CD4-positive, alpha-beta T cell treated with Interleukin-15 for 4 hours (primary cell): ENCODE measurements at regions not wholly inside any gene's neighbourhood (a gene's known extent, or its start where the extent isn't known, plus 50 kb on each side); places are given as distances from the start of the nearest gene placed in this dataset.

ENCODE experiments used
- DNase-seq: peaks from one replicate; pipeline ENCODE4 v3.0.0-alpha.2; 2020; ENCODE audit warnings: low spot score

DNA sequence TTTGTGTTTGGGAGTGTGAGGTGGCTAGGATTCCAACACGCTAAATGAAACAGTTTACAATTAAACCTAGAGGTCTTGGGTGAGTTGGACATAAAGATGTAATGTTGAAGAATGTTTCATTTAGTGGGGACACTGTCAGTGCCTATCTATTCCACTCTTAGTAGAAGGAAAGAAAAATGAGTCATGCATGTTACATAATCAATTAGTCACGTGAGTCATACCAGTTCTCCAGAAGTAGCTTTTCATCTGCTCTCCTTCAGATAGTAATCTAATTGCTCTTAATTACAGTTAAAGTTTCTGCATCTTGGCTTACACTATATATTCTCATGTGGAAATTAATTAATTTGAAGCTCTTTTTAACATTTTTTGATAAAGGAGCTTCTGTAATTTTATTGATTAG, 115.7 kb upstream of the P2RY1 start:
- DNase-seq: no peak

- no peak for DNase-seq
Measured at GRCh38 chr3:152720951-152721718, 113.8 kb upstream of the P2RY1 start.

DNA sequence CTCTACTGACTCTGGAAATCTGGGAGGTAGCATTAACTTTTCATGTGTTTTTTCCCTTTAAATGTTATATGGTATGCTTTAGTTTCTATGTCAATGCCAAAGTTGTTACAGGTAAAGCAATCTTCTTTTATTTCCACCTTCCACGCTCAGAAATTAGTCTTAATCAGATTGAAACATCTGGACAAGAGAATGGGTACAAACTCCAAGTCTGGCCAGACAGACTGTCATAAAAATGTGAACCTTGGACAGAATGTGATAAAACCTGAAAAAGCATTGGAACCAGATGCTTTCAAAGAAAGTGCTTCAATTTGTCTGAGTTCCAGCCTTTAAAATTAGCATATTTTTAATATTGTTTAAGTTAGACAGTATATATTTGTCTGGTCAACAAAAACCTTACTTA, 110.7 kb upstream of the P2RY1 start:
- no peak for DNase-seq

GRCh38 chr3:152728231-152728980, 106.5 kb upstream of the P2RY1 start:
- no peak for DNase-seq

DNA sequence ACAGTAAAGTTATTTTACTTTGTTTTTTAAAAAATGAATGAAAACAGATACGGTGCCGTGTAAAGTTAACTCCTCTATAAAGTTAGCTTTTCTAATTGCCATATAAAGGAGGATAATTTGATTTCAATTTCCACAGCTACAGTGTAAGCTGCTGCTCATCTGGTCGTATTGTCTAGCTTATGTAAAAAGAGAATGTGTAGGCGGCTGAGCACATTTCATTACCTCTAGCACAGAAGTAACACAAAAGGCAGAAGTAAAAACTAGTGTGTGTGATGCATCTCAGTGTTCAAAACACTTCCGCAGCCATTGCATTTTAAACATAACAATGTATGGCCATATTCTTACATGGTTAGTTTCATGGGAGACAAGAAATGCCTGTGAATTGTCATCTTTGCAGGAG, 105.0 kb upstream of the P2RY1 start:
- no peak for DNase-seq

DNA sequence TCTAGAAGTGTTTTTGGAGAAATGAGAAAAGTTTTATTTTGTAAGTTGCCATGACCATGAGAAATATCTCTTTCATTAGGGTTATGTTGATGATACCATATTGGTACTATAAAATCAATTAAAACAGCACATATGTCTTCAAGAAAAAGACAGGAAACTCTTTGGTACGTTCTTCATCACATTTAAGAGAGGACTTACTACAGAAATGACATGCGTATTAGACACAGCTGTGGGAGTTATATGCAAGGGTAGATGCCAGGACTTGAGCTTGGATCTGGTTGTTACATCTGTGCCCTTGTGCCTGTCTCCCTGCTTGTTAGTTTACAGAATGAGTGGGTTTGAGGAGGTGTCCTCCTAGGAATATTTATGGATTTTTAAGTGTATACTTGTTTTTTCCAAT, 103.4 kb upstream of the P2RY1 start:
- no peak for DNase-seq

GRCh38 chr3:152733584-152734119, 101.3 kb upstream of the P2RY1 start:
- no peak for DNase-seq

- DNase-seq: no peak
Measured at GRCh38 chr3:152737021-152737908, 97.7 kb upstream of the P2RY1 start.

DNA sequence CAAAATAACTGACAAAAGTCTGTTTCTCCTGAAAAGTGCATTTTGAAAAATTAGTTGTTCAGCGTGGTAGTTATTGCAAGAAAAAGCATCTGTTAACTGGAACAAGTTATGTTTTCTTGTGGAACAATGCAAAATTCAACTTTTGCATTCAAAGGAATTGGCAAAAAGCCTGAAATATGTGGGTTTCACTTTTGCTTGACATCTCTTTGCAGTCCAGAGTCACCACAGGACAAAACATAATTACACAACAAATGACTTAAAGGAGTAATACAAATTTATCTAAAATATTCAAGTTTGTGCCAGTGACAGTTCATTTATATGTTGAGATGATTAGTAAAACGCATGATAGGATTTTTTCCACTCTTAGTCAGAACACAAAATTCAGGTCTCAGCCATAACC, 96.3 kb upstream of the P2RY1 start:
- DNase-seq: no peak

DNA sequence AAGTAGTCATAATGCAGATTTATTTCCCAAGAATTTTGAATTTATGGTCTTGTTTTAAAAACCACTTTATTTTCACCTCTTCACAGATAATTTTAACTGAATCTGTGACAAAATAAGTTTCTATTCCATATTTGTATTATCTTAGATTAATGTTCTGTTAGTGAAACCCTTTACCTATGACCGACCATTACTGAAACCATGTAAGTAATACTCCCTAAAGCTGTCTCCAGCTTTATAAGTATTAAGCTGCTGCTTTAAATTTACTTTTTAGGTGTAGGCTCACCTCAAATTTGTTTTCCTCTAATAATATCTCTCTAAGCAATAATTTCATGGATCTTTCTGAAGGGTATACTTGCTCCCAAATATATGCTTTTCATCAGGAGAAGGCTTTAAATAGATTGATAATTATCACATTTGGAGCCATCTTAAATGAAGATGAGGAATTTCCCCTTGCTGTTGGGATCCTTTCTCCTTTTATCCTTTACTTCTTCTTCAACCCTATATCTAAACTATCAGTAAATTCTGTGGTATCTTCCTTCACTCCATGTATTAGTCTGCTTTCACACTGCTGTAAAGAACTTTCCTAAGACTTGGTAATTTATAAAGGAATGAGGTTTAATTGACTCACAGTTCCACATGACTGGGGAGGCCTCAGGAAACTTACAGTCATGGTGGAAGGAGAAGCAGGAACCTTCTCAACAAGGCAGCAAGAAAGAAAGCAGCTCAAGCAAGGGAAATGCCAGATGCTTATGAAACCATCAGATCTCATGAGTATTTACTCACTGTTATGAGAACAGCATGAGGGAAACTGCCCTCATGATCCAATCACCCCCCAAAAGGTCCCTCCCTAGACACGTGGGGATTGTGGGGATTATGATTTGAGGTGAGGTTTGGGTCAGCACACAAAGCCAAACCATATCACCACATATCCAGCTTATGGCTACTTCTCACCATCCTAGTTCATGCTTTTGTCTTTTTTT, 92.3 kb upstream of the P2RY1 start:
- DNase-seq: no peak

DNA sequence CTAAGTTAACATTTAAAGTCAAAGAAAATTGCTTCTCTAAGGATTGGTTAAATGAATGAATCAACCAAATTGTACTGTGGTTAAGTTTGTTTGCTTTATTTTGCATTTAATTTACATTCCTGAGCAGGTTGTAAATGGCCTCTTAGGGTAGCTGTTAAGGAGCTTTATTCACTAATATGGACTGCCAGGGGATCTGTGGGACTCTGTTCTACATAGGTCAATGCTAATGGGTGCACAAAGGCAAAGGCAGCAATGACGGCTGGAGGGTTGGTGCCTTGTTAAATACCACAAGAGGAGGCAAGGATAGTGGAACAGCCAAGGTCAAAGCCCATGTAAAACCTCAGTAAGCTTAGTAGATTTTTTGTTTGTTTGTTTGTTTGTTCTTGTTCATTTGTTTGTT, 89.3 kb upstream of the P2RY1 start:
- DNase-seq: no peak

GRCh38 chr3:152754303-152754702, 80.6 kb upstream of the P2RY1 start:
- DNase-seq: no peak

DNA sequence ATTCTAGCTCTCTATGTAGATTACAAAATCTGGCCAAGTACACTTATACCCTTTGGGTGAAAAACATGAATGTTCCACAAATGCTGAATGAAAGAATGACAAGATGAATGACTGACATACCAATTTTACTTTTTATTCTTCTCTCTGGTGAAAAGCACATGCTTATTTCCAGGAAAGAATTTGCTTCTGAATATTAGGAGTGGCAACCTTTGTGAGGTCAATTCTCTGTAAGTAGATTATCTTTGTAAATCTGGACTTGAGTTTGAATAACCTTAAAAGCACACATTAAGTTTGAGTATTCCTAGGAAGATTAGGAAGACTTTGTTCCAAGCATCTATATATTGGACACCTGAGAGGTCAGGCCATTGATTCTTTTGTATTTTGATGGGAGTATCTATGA, 78.1 kb upstream of the P2RY1 start:
- no peak for DNase-seq

DNA sequence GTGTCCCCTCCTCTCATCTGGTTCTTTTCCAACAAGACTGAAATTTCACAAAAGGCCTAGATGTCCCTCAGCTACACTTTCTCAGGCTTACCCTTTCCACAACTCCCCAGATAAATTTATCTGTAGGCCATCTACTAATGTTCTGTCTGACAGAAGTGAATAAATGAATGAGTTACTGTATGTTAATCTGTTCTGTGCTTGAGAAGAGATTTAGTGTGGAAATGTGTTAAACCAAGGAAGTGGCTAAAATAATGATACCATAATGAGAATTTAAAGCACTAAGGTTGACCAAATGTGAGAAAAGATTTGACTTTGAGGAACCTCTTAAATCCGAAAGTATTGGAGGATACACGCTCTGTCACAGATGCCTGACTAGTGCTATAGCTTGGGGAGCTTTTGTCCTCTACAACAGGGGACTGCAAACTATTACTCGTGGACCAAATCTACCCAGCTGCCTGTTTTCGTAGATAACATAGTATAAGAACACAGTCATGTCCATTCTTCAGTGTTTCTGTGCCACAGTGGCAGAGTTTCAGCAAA, 74.8 kb upstream of the P2RY1 start:
- DNase-seq: no peak

- DNase-seq: no peak
Measured at GRCh38 chr3:152760591-152760990, 74.3 kb upstream of the P2RY1 start.

GRCh38 chr3:152768478-152768877, 66.5 kb upstream of the P2RY1 start:
- no peak for DNase-seq

- DNase-seq: no peak
Measured at GRCh38 chr3:152769523-152769922, 65.4 kb upstream of the P2RY1 start.

GRCh38 chr3:152770296-152770695, 64.6 kb upstream of the P2RY1 start:
- no peak for DNase-seq

- DNase-seq: no peak
Measured at GRCh38 chr3:152771120-152771519, 63.8 kb upstream of the P2RY1 start.

- no peak for DNase-seq
Measured at GRCh38 chr3:152772674-152773225, 62.2 kb upstream of the P2RY1 start.

- DNase-seq: no peak
Measured at GRCh38 chr3:152773633-152774032, 61.3 kb upstream of the P2RY1 start.
